Inflammatory macrophage treated with lipopolysaccharide for 1 hour (primary cell): ENCODE measurements at regions not wholly inside any gene's neighbourhood (a gene's known extent, or its start where the extent isn't known, plus 50 kb on each side); places are given as distances from the start of the nearest gene placed in this dataset.

Experiments
- DNase-seq, 2 donors: peaks; one replicate each; pipeline ENCODE4 v3.0.0-alpha.2; 2020 to 2022

DNA sequence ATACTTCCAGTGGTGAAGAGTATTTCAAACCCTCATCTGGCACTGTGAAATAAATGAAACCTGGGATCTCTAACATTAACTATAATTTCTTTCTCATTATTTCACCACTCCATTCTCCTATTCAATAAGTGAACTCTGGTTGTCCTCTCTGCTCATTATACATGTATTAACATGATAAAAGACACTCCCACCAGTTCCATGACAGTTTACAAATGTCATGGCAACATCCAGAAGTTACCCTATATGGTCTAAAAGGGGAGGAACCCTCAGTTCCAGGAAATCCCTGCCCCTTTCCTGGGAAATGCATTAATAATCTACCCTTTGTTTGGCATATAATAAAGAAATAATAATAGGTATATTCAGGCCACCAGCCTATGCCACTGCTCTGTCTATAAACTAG lies 62.7 kb upstream of the BRINP3 start:
- DNase-seq, result no peak

- no peak for DNase-seq
These were observed 74.0 kb upstream of the BRINP3 start for GRCh38 chr1:190551638-190552037.

DNA sequence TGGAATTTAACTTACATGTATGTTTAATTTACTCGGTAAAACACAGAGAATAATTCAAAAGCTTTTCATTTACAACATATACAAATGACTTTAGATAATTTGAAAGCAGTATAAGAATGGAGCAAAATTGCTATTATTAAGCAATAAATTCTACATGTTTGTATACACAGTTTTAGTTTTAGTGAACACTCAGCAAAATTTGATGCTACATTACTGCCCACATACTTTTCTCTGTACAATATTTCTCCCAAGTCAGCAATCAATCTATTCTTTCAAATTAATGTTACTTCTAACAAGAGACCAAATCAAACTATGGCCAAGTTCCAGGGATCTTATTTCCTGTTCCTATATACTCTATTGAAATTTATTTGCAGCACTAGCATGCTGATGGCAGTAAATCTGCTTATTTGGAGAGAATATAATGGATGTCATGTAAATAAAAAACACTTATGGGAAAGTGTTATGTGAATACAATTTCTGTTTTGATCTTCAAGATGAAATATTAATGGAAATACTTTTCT lies 82.6 kb upstream of the BRINP3 start:
- DNase-seq, result no peak

DNA sequence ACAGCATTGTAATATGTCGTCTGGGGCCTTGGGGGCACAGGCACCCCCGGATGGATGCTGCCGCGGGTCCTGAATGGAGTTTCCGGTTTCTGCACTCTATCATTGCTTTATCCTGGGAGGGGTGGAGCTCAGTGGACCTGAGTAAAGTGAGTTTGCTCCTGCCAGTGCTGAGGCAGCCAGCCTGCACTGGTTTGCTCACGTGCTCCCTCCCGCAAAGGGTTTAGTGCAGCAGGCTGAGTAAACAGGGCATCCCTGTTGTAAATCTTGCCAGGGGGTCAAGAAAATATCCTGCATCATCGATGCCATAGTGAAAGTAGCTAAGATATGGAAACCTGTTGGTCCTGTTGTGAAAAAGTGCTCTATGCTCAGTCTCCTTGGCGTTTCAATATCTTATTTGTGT lies 85.6 kb upstream of the BRINP3 start:
- no peak for DNase-seq

DNA sequence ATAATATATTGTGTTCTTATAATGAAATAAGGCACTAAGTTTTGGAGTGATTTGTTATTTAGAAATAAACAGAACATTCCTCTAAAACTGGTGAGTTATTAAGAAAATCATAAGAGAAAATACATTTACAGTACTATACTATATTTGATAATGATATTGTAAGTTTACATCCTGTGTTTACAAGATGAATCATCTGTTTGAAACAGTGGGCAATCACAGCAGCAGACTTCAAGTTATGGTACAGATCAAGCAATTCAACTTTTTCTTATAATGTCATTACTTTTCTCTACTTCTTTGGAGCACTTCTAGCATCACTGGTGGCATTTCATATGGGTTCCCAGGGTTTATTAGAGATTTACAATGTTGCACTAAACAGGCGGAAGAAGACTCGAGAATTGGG lies 86.5 kb upstream of the BRINP3 start:
- no peak for DNase-seq

DNA sequence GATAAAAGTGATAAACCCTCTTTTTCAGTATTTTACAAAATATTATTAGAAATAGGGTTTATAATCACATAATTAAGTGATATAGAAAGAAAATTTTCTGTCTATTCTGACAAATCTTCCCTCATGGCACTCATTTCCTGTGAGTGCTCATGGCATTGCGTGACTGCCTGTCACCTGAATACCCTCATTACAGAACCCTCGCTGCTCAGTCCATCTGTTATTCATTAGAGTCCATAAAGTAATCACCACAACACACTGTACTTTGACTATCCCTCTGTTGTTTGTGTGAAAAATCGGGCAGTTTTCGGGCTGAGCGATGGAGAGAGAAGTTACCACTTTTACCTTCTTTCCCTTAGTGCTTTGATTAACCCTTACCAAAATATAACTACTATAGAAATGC lies 100.4 kb upstream of the BRINP3 start:
- DNase-seq, result no peak

DNA sequence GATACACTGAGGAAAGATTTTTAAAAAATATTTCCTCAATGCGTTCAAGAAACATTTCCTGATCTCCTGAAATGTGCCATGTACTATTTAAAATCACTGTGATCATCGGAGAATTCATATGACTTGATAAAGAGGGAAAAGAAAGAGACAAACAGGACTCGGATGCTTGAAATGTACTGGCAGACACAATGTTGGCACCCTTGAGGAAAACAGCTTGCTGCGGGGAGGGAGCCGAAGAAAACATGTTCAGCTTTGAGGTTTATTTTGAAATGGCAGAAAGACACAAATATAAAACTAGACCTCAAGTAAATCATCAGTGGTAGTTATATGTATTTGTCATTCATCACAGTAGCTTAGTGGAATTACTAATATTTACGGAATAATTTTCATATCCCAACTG lies 100.9 kb upstream of the BRINP3 start:
- DNase-seq, result no peak

GRCh38 chr1:190579552-190580193 lies 102.0 kb upstream of the BRINP3 start:
- no peak for DNase-seq

DNA sequence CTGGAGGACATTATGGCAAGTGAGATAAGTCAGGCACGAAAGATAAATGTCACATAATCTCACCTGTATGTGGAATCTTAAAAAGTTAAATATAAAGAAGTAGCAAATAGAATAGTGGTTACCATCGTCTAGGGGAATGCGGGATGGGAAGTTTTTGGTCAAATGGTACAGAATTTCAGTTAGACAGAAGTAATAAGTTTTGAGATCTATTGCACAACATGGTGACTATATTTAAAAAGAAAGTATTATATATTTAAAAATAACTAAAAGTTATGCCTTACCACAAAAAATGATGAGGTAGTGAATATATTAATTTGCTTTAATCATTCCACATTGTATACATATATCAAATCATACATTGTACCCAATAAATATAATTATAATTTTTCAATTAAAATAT lies 106.2 kb upstream of the BRINP3 start:
- DNase-seq, result no peak

DNA sequence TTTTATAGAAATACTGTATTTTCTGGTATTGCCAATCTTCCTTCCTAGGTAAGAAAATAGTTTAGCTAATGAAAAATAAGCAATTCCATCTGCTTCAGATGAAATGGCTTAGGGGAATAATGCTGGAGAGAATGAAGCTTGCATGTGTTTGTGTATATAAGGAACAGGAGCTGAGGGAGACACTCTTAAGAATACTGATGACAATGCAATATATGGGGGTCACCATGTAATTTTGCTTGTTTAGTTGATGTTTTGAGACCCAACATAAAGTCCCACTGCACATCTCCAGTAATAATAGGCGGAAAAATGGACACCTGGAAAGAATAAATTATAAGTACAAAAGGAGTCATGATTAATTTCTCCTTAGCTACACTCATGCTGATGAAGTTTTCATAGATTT lies 110.8 kb upstream of the BRINP3 start:
- DNase-seq, result no peak

DNA sequence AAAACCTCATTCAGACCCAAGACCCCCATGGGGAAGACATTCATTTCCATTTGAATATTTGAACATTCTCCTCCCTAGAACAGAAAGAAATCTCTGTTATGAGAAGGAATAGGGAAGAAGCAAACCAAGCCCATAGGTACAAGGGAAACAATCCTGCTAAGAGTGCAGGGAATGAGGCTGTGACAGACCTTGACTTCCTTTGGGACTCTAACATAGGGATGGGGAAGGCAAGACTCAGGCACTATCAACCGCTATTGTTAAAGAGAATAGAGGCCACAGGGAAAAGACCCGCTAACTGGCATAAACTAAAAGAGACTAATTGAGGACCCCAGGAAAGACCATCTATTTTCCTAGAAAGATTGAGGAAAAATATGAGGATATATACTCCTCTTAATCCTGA lies 117.8 kb upstream of the BRINP3 start:
- DNase-seq, result no peak

GRCh38 chr1:190597294-190597693 lies 119.6 kb upstream of the BRINP3 start:
- DNase-seq, result no peak

DNA sequence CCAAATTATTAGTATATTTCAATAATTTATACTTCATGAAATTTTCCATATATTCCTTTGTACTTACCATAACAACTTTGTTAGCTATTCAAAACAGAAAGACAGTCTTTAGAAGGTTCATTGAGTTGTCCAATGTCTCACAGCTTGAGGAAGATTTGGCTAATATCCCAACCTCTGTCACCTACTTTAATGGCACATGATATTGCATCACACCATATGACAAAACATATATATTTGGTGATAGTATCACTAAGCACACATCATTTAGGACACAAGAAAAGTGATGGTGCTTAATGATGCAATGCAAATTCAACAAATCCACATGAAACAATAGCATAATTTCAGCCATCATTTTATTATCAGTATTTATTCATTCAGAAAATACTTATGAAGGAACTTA lies 122.0 kb upstream of the BRINP3 start:
- DNase-seq, result no peak

- DNase-seq, result no peak
These were observed 124.7 kb upstream of the BRINP3 start for GRCh38 chr1:190602325-190602724.

DNA sequence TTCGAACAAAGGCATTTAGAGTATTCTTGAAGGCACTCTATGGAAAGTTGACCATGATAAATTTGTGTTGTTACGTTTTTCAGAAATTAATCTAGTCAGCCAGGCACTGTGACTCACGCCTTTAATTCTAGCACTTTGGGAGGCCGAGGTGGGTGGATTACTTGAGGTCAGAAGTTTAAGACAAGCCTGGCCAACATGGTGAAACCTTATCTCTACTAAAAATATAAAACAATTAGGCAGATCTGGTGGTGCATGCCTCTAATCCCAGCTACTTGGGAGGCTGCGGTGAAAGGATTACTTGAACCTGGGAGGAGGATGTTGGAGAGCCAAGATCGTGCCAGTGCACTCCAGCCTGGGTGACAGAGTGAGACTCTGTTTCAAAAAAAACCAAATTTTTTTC lies 130.6 kb upstream of the BRINP3 start:
- no peak for DNase-seq

GRCh38 chr1:190615818-190616217 lies 138.2 kb upstream of the BRINP3 start:
- DNase-seq, result no peak

DNA sequence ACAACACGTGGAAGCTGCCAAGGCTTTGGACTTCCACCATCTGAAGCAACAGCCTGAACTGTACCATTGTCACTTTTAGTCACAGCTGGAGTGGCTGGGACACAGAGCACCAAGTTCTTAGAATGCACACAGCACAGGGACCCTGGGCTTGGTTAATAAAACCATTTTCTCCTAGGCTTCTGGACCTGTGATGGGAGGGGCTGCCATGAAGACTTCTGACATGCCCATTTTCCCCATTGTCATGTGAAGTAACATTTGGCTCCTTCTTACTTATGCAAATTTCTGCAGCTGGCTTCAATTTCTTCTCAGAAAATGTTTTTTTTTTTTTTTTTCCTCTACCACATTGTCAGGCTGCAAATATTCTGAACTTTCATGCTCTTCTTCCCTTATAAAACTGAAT lies 138.6 kb upstream of the BRINP3 start:
- DNase-seq, result no peak

DNA sequence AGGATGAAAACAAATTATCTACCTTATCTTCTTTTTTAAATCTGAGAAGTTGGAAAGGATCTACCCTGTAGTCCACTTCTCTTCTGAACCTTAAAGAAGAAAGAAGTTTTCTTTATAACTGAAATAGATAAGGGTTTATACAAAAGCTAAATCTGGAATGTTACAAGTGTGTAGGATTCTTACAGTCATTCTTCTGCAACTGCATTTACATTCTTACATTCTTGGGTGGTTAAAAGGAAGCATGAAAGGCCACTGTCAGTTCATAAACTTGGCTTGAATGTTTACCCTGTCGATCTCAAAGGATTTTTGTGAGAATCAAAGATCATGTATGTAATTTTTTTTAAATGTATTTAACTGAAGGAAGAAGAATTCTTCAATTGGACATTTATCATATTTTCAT lies 142.1 kb upstream of the BRINP3 start:
- no peak for DNase-seq

DNA sequence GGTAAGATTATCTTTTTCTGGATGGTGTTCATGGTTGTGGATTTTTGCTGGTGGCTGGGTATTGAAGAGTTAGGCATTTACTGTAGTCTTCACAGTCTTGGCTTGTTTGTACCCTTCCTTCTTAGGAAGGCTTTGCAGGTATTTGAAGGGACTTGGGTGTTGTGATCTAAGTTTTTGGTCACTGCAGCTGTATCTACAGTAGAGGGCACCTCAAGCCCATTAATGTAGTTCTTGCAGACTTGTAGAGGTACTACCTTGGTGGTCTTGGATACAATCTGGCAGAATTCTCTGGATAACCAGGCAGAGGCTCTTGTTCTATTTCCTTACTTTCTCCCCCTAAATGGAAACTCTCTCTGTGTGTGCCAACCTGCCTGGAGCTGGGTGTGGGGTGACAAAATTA lies 155.8 kb upstream of the BRINP3 start:
- DNase-seq, result no peak

GRCh38 chr1:190634134-190634533 lies 156.5 kb upstream of the BRINP3 start:
- no peak for DNase-seq

- DNase-seq, result no peak
These were observed 171.9 kb upstream of the BRINP3 start for GRCh38 chr1:190649553-190649952.

DNA sequence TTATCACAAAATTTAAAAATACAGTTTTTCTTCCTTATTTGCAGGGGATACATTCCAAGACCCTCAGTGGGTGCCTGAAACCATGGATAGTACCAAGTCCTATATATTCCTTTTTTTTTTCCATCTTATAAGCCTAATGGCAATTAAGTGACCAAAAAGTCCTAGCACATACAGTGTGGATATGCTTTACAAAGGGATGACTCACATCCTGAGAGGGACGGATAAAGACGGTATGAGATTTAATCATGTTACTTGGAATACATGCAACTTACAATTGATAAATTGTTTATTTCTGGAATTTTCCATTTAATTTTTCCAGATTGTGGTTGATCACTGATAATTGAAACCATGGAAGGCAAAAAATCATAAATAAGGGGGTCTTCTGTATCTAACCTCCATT lies 181.2 kb upstream of the BRINP3 start:
- DNase-seq, result no peak

DNA sequence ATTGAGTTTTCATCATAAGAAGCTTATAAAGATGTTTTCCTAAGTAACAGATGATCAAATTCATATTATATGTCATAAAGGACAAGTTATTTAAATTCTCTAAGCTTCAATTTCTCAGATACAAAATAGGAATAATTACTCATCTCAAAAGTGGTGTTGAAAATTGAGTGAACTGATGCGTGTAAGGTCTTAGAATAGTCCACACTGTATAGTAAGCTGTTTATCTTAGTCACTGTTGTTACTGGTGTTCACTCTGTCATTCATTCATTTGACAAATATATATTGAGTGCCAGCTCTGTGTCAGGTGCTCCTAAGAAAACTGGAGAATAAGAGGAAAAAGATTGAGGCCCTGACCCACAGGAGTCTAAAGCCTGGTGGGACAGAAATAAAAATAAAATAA lies 186.3 kb upstream of the BRINP3 start:
- DNase-seq, result no peak

DNA sequence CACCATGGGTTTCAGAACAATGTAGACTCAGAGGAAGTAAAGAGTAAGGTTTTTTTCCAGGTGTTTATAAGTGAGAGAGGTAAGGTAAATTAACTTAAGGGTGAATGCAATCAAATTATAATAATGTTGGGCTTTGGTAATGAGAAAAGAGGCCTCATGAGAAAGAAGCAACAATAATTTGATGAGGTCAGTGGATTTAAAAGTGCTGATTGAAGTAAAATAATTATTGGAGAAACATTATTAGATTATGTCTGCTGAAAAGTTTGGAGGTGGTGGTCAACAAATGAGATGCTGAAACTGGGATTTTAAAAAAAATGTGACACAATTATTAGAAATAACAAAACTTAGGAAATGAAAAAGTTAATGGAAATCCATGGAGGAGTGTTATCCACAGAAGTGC lies 187.4 kb upstream of the BRINP3 start:
- DNase-seq, result no peak

DNA sequence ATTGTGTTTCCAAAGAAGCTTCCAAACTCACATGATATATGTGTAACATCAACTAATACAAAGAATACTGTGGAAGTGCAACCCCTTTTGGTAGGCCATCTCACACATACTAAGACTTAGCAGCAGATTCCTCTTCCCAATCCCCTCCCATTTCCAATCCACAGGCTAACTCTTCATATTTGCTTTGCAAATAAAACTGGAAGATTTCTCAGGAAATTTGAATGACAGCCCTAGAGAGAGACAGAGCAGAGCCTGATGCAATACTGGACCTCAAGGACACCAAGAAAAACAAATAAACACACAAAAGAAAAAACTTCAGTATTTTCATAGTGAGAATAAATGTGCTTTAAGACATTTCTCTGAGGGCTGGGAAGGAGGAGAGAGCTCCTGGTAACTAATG lies 190.2 kb upstream of the BRINP3 start:
- no peak for DNase-seq

- no peak for DNase-seq
These were observed 201.4 kb upstream of the BRINP3 start for GRCh38 chr1:190679044-190679443.
